ENCODE measurements at regions not wholly inside any gene's neighbourhood (a gene's known extent, or its start where the extent isn't known, plus 50 kb on each side); places are given as distances from the start of the nearest gene placed in this dataset.
"Not testable (repeated sequence)": the region's sequence is repeated elsewhere in the genome, so short reads cannot be mapped to it uniquely, and the experiment has no call there.

DNA sequence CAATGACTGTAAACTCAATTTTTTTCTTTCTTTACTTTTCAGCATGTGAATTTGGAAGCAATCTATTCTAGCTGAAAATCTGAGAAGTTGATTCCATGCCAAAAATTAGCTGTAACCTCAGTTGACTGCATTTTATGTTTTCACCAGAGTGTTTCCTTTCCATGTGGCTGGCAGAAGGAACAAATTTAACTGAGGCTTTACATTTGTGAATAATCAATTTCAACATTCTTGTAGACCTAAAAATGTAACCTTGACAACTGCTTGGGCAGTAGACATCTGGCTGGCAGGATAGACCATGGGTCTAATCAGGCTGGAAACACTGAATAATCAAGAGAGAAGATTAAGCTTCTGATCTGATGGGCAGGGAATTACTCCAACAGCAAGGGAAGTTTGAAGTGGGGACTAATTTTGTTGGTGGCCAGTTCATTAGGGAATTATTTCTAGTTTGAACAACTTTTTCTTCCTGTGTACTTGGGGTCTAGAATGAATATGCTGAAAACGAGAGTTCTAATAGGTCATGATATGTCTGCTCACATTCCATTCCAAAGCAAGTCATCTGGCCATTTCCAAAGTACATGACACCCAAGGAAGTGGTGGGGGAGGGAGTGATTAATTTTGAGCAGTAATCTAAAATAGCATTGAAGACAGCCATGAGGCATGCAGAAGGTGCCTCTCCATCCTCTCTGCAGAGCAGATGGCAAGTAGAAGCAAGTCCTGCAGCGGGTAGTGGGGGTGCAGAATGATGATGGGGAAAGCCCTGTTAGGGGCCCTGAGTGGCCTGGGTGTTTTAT, 68.2 kb downstream of the ATP23 start:
- no peak for DNase-seq

- DNase-seq, result no peak
Measured at GRCh38 chr12:58011676-58012075, 70.3 kb downstream of the ATP23 start.

DNA sequence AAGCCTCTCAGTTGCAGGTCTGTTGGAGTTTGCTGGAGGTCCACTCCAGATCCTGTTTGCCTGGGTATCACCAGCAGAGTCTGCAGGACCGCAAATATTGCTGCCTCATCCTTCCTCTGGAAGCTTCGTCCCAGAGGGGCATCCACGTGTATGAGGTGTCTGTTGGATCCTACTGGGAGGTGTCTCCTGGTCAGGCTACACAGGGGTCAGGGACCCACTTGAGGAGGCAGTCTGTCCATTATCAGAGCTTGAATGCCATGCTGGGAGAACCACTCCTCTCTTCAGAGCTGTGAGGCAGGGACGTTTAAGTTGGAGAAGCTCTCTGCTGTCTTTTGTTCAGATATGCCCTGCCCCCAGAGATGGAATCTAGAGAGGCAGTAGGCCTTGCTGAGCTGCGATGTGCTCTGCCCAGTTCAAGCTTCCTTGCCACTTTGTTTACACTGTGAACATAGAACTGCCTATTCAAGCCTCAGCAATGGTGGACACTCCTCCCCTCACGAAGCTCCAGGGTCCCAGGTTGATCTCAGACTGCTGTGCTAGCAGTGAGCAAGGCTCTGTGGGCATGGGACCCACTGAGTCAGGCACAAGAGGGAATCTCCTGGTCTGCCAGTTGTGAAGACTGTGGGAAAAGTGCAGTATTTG, 81.1 kb downstream of the ATP23 start:
- DNase-seq, result not testable (repeated sequence)

- DNase-seq, result no peak
Measured at GRCh38 chr12:58025431-58025830, 84.1 kb downstream of the ATP23 start.

- DNase-seq, result no peak
Measured at GRCh38 chr12:58026426-58026825, 85.1 kb downstream of the ATP23 start.

DNA sequence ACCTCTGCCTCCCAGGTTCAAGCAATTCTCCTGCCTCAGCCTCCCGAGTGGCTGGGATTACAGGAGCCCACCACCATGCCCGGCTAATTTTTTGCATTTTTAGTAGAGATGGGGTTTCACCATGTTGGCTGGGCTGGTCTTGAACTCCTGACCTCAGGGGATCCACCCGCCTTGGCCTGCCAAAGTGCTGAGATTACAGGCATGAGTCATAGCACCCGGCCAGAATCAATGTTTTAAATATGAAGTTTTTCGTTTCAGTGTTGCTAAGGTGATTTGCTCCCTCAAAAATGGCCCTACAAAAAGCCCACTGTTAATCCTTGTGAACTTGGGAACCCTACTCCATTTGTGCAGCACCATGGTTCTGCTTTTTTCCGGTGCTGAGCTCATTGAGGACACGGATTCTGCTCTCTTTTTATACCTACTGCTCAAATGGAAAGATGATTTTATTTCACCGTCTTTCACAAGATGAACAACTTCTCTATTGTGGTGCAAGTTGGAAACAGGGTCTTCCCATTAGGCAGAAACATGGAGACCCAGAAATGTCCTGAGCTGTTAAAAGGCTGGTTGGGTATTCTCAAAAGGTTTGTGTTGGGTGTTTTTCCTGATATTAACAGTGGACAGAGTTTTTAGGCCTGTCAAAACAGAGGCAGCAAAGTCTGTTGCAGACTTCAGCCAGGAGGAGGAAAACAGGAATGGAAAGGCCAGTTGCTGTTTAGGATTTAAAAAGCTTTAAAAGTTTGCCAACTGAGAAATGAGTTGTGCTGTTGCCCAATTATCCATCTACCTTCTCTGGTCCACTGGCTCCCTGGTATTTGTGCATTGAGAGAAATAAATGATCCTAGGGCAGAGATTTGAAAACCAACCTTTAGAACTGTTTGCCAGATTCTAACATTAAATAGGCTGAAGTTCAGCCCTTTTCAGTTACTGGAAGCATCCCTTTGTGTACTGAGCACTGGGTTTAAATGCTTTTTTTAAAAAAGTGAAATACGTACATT, 85.8 kb downstream of the ATP23 start:
- DNase-seq, result no peak

GRCh38 chr12:58028294-58028693, 86.9 kb downstream of the ATP23 start:
- no peak for DNase-seq

DNA sequence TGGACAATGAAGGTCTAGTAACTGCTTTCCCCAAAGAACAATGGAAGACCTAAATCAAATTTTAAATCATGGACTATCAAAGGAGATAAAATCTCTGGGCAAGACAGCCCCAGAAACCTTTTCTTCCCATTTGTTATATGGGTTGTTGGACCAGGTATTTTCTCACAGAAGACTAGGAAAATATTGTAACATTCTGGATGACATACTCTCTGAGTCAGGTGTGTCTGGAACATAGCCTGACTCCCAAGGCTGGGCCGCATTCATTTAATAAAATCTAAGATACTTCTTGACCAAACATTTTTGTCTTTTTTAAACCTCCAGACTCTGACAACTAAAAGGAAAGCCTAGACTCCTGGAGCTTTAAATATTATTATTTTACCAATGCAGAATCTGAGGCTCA, 87.9 kb downstream of the ATP23 start:
- DNase-seq, result no peak

DNA sequence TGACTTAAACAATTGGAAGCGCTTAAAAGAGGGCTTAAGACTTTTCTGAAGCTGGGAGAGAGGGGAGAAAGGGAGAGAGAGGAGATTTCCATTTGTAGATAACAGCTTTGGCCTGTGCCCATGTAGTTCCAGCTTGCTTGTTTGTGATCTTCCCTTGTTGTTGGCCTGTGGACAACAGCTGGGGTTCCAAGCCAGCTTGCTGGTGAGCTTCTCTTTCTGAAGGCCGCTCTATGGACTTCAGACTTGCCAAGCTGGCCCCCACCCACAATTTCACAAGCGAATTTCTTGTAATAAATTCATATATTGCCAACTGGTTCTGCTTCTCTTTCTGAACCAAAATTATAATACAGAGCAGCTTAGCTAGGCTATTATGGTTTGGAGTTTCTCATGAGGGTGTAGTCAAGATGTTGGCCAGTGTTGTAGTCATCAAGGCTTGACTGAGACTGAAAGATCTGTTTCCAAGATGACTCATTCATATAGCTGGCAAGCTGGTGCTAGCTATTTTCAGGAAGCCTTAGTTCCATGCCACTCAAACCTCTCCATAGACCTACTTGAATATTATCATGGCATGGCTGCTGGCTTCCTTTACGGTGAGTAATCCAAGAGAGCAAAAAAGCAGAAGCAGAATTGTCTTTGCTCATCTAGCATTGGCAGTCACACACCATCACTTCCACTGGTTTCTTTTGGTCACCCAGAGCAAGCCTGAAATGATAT, 89.4 kb downstream of the ATP23 start:
- no peak for DNase-seq

- no peak for DNase-seq
Measured at GRCh38 chr12:58032156-58032555, 90.8 kb downstream of the ATP23 start.

GRCh38 chr12:58033831-58034230, 92.5 kb downstream of the ATP23 start:
- no peak for DNase-seq

DNA sequence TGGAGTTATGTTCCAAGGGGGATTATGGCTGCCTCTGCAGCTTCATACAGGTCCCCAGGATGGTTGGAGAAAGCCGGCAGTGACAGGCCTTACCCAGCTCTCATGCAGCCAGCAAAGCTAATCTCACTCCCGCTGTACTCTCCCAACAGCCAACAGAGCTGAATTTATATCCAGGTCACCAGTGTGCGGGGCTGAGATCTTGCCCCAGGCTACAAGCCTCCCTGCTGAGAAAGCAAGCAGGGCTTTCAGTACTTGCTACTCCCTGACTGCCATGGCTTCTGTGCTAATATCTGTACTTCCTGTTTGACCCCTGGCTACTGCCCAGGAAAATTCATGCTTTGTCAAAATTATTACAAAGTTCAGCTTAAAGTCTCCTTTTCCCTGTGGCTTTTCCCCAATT, 92.9 kb downstream of the ATP23 start:
- DNase-seq, result no peak

DNA sequence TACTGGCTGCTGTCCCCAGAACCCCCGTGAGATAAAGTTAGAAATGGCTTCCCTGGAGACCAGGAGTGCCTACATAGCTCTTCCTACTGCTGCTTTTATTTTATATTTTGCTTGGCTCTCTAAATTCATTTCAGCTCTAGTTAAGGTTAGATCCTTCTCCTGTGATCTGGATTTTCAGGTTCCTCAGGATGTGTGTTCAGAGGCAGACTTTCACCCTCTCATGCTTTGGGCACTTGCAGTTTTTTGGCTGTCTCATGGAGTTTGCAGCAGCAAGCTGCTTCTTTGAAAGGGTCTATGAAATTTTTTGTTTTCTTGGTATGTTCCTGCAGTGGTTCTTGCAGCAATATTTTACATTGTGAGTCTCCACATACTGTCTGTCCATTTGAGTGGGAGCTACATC, 93.3 kb downstream of the ATP23 start:
- DNase-seq, result no peak

DNA sequence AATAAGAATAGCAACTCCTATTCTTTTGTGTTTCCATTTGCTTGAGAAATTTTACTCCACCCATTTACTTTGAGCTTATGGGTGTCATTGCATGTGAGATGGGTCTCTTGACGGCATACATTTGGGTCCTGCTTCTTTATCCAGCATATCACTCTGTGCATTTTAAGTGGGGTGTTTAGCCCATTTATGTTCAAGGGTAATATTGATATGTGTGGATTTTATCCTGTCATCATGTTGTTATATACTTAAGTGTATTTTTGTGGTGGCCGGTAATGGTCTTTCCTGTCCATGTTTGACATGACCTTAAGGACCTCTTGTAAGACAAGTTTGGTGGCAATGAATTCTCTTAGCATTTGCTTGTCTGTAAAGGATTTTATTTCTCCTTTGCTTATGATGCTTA, 100.1 kb downstream of the ATP23 start:
- no peak for DNase-seq

DNA sequence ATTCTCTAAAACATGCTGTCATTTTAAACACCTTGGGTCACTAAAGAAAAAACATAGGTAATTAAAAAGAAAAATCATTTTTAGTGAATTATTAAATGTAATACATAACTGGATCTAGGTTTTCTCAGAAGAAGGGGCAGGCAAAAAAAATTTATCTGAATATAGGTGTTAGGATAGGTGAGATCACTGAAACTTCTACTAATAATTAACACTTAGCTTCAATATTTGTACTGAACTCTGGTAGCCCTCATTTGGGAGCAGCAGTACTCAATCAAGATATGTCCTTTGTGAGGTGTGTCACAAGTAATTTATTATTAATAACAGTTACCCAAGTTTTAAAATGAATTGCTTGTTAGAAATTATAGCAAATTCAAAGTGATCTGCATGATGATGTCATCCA, 103.6 kb downstream of the ATP23 start:
- DNase-seq, result no peak

DNA sequence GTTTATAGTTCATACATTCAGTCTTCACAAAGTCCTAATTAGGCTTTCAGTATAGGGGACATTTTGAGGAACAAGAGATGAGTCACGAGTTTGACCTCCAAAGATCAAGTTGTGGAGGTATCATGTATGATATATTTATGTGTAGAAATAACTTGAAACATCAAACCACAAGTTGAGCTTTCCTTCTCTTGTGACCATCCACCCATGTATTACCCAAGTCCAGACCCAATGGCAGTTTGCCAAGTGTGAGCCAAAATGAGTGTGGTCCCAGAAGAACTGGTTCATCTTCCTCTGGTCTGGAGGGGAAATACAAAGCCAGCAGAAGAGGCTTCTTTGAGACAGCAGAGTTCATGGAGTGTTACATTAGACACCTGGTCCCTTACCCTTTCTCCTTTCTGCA, 104.9 kb downstream of the ATP23 start:
- no peak for DNase-seq

DNA sequence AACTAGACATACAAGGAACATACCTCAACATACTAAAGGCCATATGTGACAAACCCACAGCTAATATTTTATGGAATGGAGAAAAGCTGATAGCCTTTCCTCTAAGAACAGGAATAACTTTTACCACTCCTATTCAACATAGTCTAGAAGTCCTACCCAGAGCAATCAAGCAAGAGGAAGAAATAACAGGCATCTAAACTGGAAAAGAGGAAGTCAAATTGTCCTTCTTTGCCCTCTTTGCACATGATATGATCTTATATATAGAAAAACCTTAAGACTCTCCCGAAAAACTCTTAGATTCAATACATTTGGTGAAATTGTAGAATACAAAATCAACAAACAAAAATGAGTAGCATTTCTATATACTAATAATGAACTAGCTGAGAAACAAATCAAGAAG, 110.0 kb downstream of the ATP23 start:
- DNase-seq, result no peak

GRCh38 chr12:58064666-58065065, 123.3 kb downstream of the ATP23 start:
- DNase-seq, result no peak

DNA sequence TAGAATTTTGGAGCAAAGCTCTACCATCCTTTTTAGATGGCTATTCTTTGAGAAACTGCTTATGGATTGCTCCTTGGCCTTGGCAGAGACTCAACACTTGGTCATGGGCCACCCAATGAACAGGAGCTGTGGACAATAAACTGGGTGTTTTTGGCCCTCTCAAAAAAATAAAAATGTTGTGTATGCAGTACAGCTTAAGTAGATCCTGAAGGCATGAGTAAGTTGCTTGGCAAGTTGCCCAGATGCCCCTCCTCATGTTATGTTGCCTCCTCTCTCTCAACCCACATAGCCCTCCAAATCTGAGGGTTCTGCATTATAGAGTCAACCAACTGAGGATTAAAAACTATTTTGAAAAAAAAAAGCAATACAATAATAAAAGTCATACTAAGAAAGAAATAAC, 124.9 kb downstream of the ATP23 start:
- no peak for DNase-seq

DNA sequence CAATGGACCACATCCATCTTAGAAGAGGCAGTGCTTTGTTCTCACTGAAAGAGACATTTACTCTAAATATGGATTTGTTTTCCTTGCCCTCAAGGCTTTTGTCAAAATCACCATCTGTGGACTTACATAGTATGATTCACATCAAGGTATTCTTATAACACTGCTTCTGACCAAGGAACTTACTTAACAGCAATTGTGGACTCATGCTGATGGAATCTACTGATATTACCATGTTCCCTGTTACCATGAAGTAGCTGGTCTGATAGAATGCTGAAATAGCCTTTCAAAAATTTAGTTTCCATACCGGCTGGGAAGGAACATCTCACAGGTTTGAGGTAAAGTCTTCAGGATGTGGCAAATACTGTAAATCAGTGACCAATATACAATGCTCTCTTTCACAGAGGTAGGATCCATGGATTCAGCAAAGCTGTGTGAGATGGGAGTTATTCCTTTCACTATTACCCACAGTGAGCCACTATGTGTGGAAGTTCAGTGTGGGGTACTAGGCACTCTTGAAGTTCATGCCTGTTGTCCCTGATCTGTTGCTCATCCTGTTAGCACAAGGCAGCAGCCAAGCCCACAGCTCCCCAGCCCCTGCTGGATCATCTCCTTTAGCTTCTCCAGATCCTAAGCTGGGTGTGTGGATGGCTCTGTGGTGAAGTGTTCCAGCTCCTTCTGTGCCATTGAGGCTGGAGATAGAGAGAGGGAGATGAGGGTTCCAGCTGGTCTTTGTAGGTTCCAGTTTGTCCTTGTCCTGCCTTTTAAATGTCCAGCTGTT, 126.4 kb downstream of the ATP23 start:
- DNase-seq, result no peak

- no peak for DNase-seq
Measured at GRCh38 chr12:58068706-58069105, 127.3 kb downstream of the ATP23 start.

Data from CD4-positive, alpha-beta T cell treated with Interleukin-17A for 1 hour (primary cell).